NCI-H1930 (cell line): ENCODE measurements at regions not wholly inside any gene's neighbourhood (a gene's known extent, or its start where the extent isn't known, plus 50 kb on each side); places are given as distances from the start of the nearest gene placed in this dataset.
A peak's percentile ranks its signal among the peaks of the same experiment; 100 is the strongest.

Source experiments
- DNase-seq, 2 experiments: peaks; one replicate each; lab custom pipeline; 2025; lab: John Stamatoyannopoulos, UW

DNA sequence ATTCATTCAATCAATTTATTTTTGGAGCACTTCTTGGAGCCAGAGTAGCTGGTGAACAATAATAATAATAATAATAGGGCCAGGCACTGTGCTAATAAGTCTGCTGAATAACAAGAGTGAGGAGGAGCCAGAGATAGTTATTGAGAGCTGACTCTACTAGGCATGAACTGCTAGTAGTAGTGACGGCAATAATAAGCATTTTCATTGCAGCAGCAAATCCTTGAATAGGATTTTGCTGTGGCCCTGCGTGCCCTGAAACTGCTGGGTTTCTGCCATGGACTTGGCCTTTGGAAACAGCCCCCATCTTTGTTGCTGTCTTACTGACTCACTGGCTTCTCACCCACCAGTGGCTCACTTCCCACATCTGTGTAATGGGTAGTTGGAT, 545.9 kb downstream of the MIAT start:
- no peak for DNase-seq

- DNase-seq: no peak
Observed at GRCh38 chr22:27204280-27204679, 546.9 kb downstream of the MIAT start.

DNA sequence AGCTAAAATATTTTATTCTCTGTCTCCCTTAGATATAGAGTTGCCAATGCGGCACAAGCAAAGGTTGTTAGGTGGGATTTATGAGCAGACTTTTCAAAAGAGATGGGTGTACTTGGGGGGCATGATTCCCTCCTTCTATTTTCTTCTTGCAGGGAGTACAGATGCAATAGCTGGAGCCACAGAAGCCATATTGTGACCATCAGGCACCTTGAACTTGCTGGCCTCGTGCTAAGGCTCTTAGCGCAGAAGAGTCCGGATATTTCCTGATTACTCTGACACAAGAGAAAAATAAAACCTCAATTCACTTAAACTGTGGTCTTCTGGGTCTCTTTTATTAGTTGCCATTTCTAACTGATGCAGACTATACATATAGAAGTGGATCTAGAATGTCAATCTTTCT, 547.4 kb downstream of the MIAT start:
- DNase-seq: no peak

- no peak for DNase-seq
Observed at GRCh38 chr22:27205492-27206373, 548.3 kb downstream of the MIAT start.

DNA sequence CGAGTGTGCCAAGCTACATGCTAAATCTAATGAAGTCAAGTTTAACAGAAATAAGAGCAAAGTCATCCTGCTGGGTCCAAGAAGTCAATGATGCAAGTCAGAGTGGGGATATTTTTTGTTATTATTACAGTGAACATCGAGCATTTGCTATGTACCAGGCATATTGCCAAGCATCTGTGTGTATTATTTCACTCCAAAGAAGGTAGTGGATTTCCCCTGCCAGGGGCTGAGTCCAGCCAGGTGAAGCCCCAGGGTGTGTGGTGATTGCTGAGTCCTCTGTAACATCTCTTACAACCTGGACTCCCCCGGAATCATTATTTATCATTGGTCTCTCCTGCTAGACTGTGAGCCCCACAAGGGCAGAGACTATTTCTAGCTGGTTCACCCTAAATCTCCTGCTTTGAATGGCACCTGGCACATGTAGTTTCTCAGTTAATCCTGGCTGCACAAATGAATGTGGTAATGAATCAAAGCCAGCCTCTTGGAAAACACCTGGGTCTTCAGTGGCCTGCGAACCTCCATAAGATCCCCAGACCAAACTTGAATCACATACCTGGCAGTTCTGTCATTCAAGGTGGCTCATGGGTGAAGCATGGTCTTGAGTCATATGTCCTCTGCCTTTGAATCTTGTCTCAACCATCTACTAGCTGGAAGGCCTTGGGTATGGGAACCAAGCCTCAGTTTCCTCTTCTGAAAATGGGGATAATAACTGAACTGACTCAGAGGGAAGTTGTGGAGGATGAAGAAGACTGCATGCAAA, 549.2 kb downstream of the MIAT start:
- no peak for DNase-seq

DNA sequence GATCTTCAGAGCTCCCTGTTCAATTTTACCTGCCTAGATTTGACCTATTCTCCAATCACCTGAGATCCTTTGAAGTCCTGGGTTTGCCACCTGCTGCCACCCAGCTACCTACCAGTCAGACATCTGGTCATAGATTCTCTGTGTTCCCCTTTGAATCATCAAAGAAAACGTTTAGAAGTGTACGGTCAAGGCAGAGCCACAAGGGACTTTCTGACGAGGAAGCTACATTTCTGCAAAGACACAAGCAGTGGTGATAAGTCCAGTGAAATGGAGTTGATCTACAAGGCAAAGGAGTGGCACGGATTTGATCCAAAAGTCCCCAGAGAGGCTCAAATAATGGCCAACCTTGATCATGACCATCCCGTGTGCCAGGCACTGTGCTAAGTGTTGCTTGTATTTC, 549.9 kb downstream of the MIAT start:
- DNase-seq: no peak

DNA sequence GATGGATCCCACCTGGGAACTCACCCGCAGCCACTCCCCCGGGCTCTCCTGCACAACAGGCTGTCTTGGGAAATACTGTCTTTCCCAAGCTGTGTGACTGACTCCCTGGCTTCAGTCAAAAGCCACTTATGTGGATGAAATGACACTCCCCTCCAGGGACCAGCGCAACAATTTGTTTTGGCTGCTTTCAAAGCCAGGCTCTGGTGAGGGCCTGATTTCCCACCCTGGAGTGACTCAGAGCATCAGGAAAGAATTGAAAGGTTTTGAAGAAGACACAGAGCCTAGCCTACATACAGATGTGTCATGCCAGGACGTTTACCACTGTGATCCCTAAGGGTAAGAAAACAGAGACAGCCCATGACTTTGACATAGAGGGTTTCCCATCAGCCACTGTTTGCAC, 550.5 kb downstream of the MIAT start:
- DNase-seq: peak in 1 of 2 experiments; percentile 38

DNA sequence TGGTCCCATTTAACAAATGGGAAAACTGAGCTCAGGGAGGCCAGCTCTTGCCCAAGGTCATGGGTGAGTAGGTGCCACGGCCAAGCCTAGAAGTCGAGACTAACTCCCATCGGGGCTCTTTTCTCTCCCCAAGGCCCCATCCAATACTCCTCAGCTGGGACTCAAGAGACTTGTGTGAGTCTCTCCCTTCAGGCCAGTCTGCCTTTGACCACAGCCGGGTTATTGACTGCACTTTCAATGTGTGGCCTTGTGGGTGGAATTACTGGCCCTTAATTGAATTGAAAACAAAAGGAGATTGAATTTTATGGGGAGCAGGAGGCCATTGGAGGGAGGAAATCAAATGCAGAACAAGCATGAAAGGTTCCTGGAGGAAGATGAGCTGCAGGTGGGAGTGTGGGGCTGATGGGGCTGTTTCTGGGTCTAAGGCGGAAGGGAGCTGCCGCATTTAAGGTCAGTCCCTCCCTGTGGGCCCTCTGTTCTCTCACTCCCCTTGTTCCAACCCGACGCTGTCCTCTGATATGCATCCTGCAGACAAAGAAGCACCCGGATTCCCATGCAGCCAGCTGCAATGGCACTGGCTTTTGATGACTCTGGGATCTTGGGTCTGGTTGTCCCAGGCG, 552.8 kb downstream of the MIAT start:
- DNase-seq: no peak

DNA sequence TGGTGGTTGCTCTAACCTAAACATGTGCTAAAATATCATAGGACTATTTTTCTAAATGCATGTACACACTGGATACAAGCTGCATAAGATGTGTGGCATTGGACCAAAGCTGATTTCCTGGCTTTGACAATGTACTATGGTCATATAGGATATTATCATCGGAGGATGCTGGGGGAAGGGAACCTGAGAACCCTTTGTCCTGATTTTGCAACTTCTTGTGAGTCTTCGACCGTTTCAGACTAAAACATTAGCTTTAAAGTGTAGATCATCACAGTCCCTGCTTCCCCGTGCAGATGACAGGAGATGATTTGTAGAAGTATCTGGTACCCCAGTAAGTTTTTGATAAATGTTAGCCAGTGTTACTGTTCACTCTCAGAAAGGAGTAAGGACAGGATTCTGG, 554.7 kb downstream of the MIAT start:
- DNase-seq: no peak

- no peak for DNase-seq
Observed at GRCh38 chr22:27212617-27213177, 555.3 kb downstream of the MIAT start.

GRCh38 chr22:27213294-27213693, 555.9 kb downstream of the MIAT start:
- DNase-seq: no peak

- DNase-seq: no peak
Observed at GRCh38 chr22:27213766-27214581, 556.6 kb downstream of the MIAT start.

DNA sequence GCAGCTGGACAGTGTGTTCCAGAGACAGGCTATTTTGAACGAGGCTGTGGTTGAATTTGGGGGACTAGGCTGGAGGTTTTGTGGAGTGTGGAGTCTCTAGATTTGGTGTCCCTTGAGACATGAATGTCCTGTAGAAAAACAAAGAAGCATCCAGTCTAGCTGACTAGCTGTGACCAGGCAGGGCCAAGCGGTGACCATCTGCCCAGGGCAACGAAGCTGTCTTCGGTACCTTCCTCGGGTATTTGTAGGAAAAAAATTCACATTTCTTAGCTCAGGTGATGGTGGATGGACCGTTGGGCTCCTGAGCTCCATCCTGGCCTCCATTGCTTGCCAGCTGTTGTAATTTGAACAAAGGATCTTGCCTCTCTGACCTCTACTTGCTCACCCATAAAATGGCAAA, 557.3 kb downstream of the MIAT start:
- no peak for DNase-seq

GRCh38 chr22:27215871-27216270, 558.5 kb downstream of the MIAT start:
- no peak for DNase-seq

DNA sequence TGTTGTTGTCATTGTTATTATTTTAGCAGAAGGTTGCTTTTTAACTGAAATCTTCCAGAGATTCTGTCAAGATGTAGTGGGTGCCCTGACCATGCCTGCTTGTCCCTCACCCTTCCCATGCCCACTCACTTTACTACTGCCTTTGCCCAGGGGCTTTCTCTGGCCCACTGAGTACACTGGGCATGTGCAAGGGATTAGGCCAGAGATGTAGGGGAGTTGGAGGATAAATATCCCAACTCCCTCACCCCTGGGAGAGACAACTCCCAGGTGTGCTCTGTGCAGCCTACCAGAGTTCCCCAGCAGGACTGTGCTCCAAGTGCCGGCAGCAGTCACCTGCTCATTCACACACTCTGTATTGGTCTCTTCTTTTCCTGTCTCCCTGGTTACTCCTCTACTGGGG, 559.1 kb downstream of the MIAT start:
- DNase-seq: no peak

GRCh38 chr22:27217154-27217553, 559.8 kb downstream of the MIAT start:
- no peak for DNase-seq

GRCh38 chr22:27218012-27218920, 560.9 kb downstream of the MIAT start:
- no peak for DNase-seq

GRCh38 chr22:27219036-27219435, 561.6 kb downstream of the MIAT start:
- DNase-seq: no peak

DNA sequence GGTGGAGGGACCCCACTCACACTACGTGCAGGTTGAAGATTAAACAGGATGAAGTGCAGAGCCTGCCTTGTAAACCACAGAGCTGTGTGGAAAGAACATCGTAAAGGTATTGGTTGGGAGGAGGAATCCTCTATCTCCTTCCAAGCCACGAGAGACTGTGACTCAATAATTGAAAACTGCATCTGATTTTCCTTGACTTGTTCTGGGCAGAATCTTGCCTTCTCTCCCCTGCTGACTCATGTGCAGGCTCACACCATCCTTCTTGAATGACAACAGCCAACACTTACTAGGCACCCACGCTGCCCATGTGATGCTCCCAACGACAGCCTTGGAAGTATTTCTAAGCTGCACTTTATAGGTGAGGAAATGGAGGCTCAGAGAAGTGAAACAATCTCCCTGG, 563.0 kb downstream of the MIAT start:
- DNase-seq: no peak

GRCh38 chr22:27222178-27222577, 564.8 kb downstream of the MIAT start:
- no peak for DNase-seq
